D721Med (cell line): ENCODE measurements at regions not wholly inside any gene's neighbourhood (a gene's known extent, or its start where the extent isn't known, plus 50 kb on each side); places are given as distances from the start of the nearest gene placed in this dataset.

Source experiments
- DNase-seq: peaks from one replicate; pipeline ENCODE4 v3.0.0; 2011; ENCODE audit warnings: low spot score; ENCODE audit not compliant: insufficient read length
- FAIRE-seq: peaks from 2 replicates; lab custom pipeline; 2011; peaks lifted over from hg19 to GRCh38; lab: Jason Lieb, UNC
- CTCF ChIP-seq: IDR thresholded peaks from 2 replicates; pipeline ENCODE4 v1.5.1; 2012; ENCODE audit warnings: mild to moderate bottlenecking, control low read depth; ENCODE audit not compliant: insufficient read depth; ENCODE audit errors: missing control alignments

- no peak for TF ChIP-seq CTCF
- FAIRE-seq (no peak), DNase-seq (no peak)
Observed at GRCh38 chr4:155479835-155480234, 103.1 kb upstream of the MAP9 start.

- TF ChIP-seq CTCF: no peak
- no peak for FAIRE-seq
- no peak for DNase-seq
Observed at GRCh38 chr4:155478336-155478835, 101.6 kb upstream of the MAP9 start.

GRCh38 chr4:155474758-155475157 is 98.0 kb upstream of the MAP9 start:
- no peak for TF ChIP-seq CTCF
- FAIRE-seq: no peak
- no peak for DNase-seq

GRCh38 chr4:155473420-155474095 is 96.8 kb upstream of the MAP9 start:
- TF ChIP-seq CTCF: no peak
- DNase-seq (no peak), FAIRE-seq (no peak)

GRCh38 chr4:155468282-155468681 is 91.5 kb upstream of the MAP9 start:
- FAIRE-seq (no peak), DNase-seq (no peak)
- TF ChIP-seq CTCF: no peak

- no peak for TF ChIP-seq CTCF
- FAIRE-seq (no peak), DNase-seq (no peak)
Observed at GRCh38 chr4:155450676-155451075, 73.9 kb upstream of the MAP9 start.

- DNase-seq: no peak
- TF ChIP-seq CTCF: no peak
- no peak for FAIRE-seq
Observed at GRCh38 chr4:155445306-155445705, 68.5 kb upstream of the MAP9 start.
